CD4-positive, alpha-beta T cell (primary cell): ENCODE measurements at regions not wholly inside any gene's neighbourhood (a gene's known extent, or its start where the extent isn't known, plus 50 kb on each side); places are given as distances from the start of the nearest gene placed in this dataset.

Experiments
- ATAC-seq: fragments of 200-7000 bp; cut with Tn5 transposase; one replicate; pipeline ENCODE4 v1.10.0; 2022; ENCODE audit warnings: mild to moderate bottlenecking; ENCODE audit not compliant: poor library complexity
- CTCF ChIA-PET: fragments of 350-600 bp; sonication (Branson Sonifier 250); formaldehyde crosslinking; loops from one replicate; lab custom pipeline; 2021; ENCODE audit warnings: antibody characterized with exemption, inconsistent platforms; lab: Charles Lee
- POLR2A ChIA-PET: fragments of 350-600 bp; sonication (Branson Sonifier 250); formaldehyde crosslinking; loops from one replicate; lab custom pipeline; 2021; ENCODE audit warnings: antibody characterized with exemption, inconsistent platforms; lab: Charles Lee
- DNase-seq, 14 experiments: peaks; one replicate each; pipeline ENCODE4 v3.0.0-alpha.2; 2013 to 2020; ENCODE audit warnings: mixed read lengths in 2 of 14
- H3K27ac ChIP-seq, 2 donors: one replicate each; pipeline versions ENCODE4 v1.5.1 to v1.7.0; 2013; ENCODE audit warnings: low read length in 2 of 2, low read depth in 1 of 2, mild to moderate bottlenecking in 1 of 2
- H3K27me3 ChIP-seq, 2 experiments: 1 replicate in 1 of 2; 2 replicates in 1 of 2; pipeline versions ENCODE4 v1.6.1 to v1.7.0; 2013; ENCODE audit warnings: low read length in 2 of 2, control low read depth in 1 of 2, mild to moderate bottlenecking in 1 of 2, moderate library complexity in 1 of 2; ENCODE audit not compliant: insufficient read depth in 2 of 2, control insufficient read depth in 1 of 2
- H3K36me3 ChIP-seq: one replicate; pipeline ENCODE4 v1.6.1; 2013; ENCODE audit warnings: low read length, control low read depth; ENCODE audit not compliant: insufficient read depth
- H3K4me1 ChIP-seq: one replicate; pipeline ENCODE4 v1.6.1; 2013; ENCODE audit warnings: low read length, control low read depth; ENCODE audit not compliant: insufficient read depth
- H3K4me3 ChIP-seq: one replicate; pipeline ENCODE4 v1.5.1; 2013; ENCODE audit warnings: mild to moderate bottlenecking, low read length, moderate library complexity
- H3K9me3 ChIP-seq, 2 experiments: 1 replicate in 1 of 2; 2 replicates in 1 of 2; pipeline versions ENCODE4 v1.6.1 to v1.7.0; 2013; ENCODE audit warnings: low read length in 2 of 2, mild to moderate bottlenecking in 2 of 2, control low read depth in 1 of 2, moderate library complexity in 1 of 2; ENCODE audit not compliant: control insufficient read depth in 1 of 2, insufficient read depth in 1 of 2
- H3K27ac Mint-ChIP-seq: one replicate; pipeline ENCODE4 v1.8.0; 2020; ENCODE audit warnings: mixed read lengths
- H3K27me3 Mint-ChIP-seq: one replicate; pipeline ENCODE4 v1.8.0; 2021; ENCODE audit warnings: mixed read lengths
- H3K36me3 Mint-ChIP-seq: one replicate; pipeline ENCODE4 v1.8.0; 2021; ENCODE audit warnings: low read depth, mixed read lengths
- H3K4me1 Mint-ChIP-seq: one replicate; pipeline ENCODE4 v1.8.0; 2021; ENCODE audit warnings: low read depth, mixed read lengths
- H3K4me3 Mint-ChIP-seq: one replicate; pipeline ENCODE4 v1.8.0; 2020; ENCODE audit warnings: mild to moderate bottlenecking, mixed read lengths
- H3K9me3 Mint-ChIP-seq: one replicate; pipeline ENCODE4 v1.8.0; 2020; ENCODE audit warnings: mixed read lengths
- CTCF ChIP-seq: fragments of 200-600 bp; IDR thresholded peaks from one replicate; pipeline ENCODE4 v1.8.0; 2022; ENCODE audit warnings: antibody characterized with exemption, mild to moderate bottlenecking
- intact Hi-C, 2 experiments: fragments of 100-400 bp; cut with DNase I in 1 of 2; cut with micrococcal nuclease in 1 of 2; formaldehyde crosslinking; loops; one replicate each; pipeline versions ENCODE4 v1.15.1 to v1.9.0; 2023 to 2025; cut with DNase I, micrococcal nuclease

- no peak overlapping the region for H3K27ac Mint-ChIP-seq
- no peaks in the 10 kb centered on the region for H3K36me3 ChIP-seq
- ChIA-PET POLR2A (interaction anchor here (0.6 kb wide), 2 partner anchors 99 to 343 kb away, joined by 3 read pairs; no protein-coding TSS in a partner anchor), CTCF (no interaction called here)
- no peak overlapping the region for H3K27ac ChIP-seq
- no peaks in the 10 kb centered on the region for H3K27me3 Mint-ChIP-seq
- no peak overlapping the region for H3K4me3 Mint-ChIP-seq
- H3K27me3 ChIP-seq = no peaks in the 10 kb centered on the region
- no peaks in the 10 kb centered on the region for H3K9me3 ChIP-seq
- DNase-seq (peak in 3 of 14 experiments; percentile 19 to 87 (median 54)), ATAC-seq (peak; percentile 66)
- no peaks in the 10 kb centered on the region for H3K9me3 Mint-ChIP-seq
- H3K4me1 ChIP-seq = peaks cover 10% of the 10 kb centered on the region
- H3K4me1 Mint-ChIP-seq = peaks cover 11% of the 10 kb centered on the region
- no peak overlapping the region for H3K4me3 ChIP-seq
- TF ChIP-seq CTCF = no peak
- H3K36me3 Mint-ChIP-seq = no peaks in the 10 kb centered on the region
- intact Hi-C loops = no loop called here
Measured at GRCh38 chr1:185420588-185421081, 103.6 kb upstream of the IVNS1ABP start.

GRCh38 chr1:185419718-185420117 is 102.7 kb upstream of the IVNS1ABP start:
- ATAC-seq = no peak
- Mint-ChIP-seq H3K27ac (no peak overlapping the region), H3K27me3 (no peaks in the 10 kb centered on the region), H3K4me1 (peaks cover 11% of the 10 kb centered on the region), H3K4me3 (no peak overlapping the region), H3K36me3 (no peaks in the 10 kb centered on the region), H3K9me3 (no peaks in the 10 kb centered on the region)
- no peaks in the 10 kb centered on the region for H3K36me3 ChIP-seq
- H3K9me3 ChIP-seq = no peaks in the 10 kb centered on the region
- TF ChIP-seq CTCF = no peak
- ChIA-PET POLR2A (no interaction called here), CTCF (no interaction called here)
- no peak overlapping the region for H3K27ac ChIP-seq
- no peak overlapping the region for H3K4me3 ChIP-seq
- intact Hi-C loops = no loop called here
- no peak for DNase-seq
- no peaks in the 10 kb centered on the region for H3K27me3 ChIP-seq
- H3K4me1 ChIP-seq = peaks cover 10% of the 10 kb centered on the region

- peaks cover 10% of the 10 kb centered on the region for H3K4me1 ChIP-seq
- no peak overlapping the region for H3K4me3 Mint-ChIP-seq
- ChIA-PET POLR2A (no interaction called here), CTCF (no interaction called here)
- no peaks in the 10 kb centered on the region for H3K36me3 ChIP-seq
- peaks cover 11% of the 10 kb centered on the region for H3K4me1 Mint-ChIP-seq
- H3K36me3 Mint-ChIP-seq = no peaks in the 10 kb centered on the region
- intact Hi-C loops = no loop called here
- TF ChIP-seq CTCF = no peak
- no peak overlapping the region for H3K27ac ChIP-seq
- no peaks in the 10 kb centered on the region for H3K9me3 Mint-ChIP-seq
- ATAC-seq = no peak
- DNase-seq = no peak
- H3K27me3 Mint-ChIP-seq = no peaks in the 10 kb centered on the region
- H3K9me3 ChIP-seq = no peaks in the 10 kb centered on the region
- H3K27ac Mint-ChIP-seq = no peak overlapping the region
- no peak overlapping the region for H3K4me3 ChIP-seq
- H3K27me3 ChIP-seq = no peaks in the 10 kb centered on the region
Measured at GRCh38 chr1:185418472-185418871, 101.4 kb upstream of the IVNS1ABP start.
